HG02798 (cell line): ENCODE measurements at regions not wholly inside any gene's neighbourhood (a gene's known extent, or its start where the extent isn't known, plus 50 kb on each side); places are given as distances from the start of the nearest gene placed in this dataset.

Source experiments
- ATAC-seq: cut with Tn5 transposase; IDR thresholded peaks from one replicate; pipeline ENCODE4 v1.9.1; 2021; ENCODE audit warnings: mild to moderate bottlenecking; ENCODE audit not compliant: unreplicated experiment, poor library complexity

DNA sequence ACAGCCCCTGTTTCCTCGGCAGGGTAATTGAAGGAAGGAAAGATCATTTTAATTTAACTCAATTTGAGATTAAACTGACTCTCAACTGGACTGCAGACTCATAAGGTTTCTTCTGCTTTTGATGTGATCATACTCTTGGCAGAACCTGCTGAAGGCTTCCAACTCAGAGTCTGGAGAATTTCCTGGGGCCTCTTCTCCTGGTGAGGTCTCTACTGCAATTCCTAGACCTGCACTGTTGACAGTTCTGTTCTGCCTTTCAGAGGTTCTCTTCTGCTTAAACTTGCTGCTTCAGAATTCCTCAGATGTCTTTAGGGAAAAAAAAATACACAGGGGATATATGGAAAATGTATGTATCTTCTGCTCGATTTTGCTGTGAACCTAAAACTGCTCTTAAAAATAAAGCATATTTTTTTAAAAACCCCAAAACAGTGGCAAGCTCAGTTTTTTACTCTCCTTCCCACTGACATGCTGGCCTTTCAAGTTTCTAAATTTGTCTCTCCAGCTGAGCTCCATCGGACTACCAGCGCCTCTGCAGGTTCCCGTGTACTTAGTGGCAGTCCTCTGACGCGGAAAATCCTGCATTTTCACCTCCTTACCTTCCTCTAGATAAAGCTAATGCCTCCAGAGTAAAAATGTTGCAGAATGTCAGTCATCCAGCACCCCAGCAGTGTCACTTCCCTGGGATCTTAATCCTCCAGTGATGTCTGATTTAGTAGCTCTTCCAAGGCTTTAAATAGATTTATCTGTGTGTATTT is 733.5 kb upstream of the SGCG start:
- ATAC-seq: no peak

GRCh38 chr13:22449251-22449650 is 731.5 kb upstream of the SGCG start:
- no peak for ATAC-seq

DNA sequence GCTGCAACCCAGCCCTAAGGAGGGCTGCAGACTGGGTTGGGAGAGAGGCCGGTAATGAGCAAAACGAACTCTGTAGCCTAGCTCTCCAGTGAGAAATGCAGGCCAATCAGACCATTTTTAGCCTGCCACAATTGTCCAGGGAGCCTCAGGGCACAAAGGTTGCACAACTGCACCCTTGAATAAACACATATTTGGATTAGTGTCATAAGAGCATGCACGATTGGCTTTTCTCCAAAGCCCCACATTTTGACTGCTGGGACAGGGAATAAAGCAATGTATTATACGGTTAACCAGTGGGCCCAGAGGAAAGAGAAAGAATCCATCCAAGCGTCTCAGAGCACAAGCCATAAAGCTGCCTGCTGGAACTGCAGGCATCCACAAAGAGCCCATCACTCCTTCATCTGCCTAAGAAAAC is 729.4 kb upstream of the SGCG start:
- no peak for ATAC-seq

GRCh38 chr13:22454586-22454985 is 726.2 kb upstream of the SGCG start:
- ATAC-seq: no peak

GRCh38 chr13:22455036-22455435 is 725.7 kb upstream of the SGCG start:
- ATAC-seq: no peak

DNA sequence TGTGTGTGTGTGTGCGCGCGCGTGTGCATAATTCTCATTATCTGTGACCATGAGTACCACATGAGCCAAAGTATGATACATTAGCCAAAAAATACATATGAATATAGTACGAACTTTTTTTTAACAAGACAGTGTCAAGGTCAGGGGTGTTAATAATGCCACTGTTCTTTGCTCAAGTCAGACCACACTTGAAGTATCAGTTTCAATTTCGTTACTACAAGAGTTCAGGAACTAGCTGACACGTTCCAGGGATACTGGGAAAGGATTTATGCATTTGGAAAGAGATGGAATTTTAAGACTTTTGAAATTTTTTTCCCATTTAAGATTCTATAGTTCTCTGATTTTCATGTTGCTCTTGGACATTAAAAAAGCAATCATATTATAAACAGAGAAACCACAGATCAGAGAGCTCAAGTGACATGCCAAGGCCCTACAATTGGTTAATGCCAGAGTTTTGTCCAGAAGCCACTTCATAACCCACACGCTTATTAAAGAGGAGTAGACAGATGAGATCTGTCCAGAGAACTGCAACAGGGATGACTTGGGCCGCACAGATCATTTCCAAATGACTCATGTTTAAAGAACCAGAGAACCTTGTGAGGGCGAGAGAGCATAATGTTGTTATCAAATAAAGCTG is 718.8 kb upstream of the SGCG start:
- ATAC-seq: no peak

- no peak for ATAC-seq
Measured at GRCh38 chr13:22463089-22463488, 717.7 kb upstream of the SGCG start.

GRCh38 chr13:22468045-22468444 is 712.7 kb upstream of the SGCG start:
- no peak for ATAC-seq

DNA sequence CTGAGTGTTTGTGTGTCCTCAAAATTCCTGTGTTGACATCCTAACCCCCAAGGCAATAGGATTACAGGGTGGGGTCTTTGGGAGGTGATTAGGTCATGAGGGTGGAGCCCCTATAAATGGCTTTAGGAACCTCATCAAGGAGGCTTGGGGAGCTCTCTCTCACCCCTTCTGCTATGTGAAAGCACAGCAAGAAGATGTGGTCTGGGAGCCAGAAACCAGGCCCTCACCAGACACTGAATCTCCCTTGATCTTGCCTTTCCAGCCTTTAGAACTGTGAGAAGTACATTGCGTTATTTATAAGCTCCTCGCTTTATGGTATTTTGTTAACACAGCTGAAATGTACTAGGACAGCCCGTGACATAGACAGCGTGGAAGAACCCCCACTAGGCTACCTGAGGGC is 712.0 kb upstream of the SGCG start:
- no peak for ATAC-seq

DNA sequence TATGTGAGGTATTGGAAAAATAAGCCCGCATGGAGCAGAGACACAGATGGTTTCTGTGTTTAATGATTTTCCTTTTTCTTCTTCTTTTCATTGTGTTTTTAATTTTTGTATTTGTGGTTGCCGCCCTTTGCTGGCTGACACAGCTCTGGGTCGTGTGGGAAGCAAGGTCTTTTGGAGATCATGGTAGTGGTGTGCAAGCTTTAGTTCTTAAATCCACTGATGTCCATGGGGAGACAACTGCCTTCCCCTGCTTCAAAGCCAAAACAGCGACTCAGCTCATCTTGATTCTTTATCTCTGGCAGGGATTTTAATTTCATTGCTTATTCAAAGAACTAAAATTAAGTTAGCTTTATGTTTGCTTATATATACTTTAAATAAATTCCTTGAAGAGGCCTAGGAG is 711.3 kb upstream of the SGCG start:
- ATAC-seq: no peak

- ATAC-seq: no peak
Measured at GRCh38 chr13:22470075-22470474, 710.7 kb upstream of the SGCG start.

DNA sequence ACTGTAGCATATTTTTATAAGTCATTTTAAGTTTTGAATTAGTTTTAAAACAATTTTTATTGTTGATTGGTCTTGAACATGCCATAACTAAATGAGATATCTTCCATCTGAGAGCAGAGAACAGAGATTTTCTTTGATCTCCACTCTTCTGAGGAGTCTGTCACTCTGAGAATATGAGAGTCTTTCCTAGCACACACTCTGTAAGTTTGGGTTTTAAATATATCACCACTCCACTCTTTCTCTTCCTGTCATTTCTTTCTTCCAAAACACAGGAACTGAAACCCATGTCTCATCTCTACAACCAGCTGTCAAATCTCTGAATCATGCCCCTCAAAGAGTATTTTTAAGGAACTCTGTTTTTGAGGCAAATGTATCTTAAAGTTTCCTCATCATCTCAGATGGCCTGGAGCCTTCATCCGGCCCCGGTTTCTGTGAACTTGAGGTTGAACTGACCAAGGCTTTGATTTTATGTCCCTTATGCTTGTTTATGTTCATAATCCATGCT is 698.2 kb upstream of the SGCG start:
- ATAC-seq: no peak

- no peak for ATAC-seq
Measured at GRCh38 chr13:22483276-22483675, 697.5 kb upstream of the SGCG start.

DNA sequence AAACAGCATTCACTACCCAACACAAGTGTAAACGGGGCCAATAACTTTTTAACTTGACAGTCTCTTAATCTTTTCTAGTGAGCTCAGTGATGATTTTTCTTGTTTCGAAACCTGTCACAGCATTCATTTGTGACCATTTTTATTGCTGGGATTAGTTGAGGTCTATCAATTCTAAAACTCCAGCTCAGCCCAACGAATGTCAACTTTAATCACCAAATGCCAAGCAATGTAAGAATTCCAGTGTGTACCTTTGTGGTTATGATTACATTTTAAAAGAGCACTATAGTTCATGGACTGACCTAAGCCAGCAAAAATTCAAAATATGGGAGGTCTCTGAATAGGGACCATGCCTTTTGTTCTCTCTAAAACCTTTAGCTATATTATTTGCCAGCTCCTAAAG is 694.3 kb upstream of the SGCG start:
- ATAC-seq: no peak

GRCh38 chr13:22487932-22488331 is 692.8 kb upstream of the SGCG start:
- no peak for ATAC-seq

DNA sequence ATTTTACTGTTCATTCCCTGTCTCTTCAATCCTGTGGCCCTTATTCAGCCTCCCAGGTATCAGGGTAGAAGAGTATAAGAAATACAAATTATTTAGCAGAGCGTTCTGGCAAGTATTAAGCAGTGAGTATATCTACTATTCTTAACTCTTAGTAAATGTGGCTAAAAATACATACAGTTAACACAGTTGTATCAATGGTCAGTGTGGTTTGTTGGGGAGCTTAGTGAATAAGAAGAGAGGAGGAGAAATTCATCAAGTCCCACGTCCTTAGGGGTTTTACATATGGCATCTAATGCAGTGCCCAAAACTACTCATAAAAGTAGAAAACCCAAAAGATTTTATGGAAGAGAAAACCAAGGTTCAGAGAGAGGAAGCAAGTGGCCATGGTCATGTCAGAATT is 691.0 kb upstream of the SGCG start:
- ATAC-seq: no peak

DNA sequence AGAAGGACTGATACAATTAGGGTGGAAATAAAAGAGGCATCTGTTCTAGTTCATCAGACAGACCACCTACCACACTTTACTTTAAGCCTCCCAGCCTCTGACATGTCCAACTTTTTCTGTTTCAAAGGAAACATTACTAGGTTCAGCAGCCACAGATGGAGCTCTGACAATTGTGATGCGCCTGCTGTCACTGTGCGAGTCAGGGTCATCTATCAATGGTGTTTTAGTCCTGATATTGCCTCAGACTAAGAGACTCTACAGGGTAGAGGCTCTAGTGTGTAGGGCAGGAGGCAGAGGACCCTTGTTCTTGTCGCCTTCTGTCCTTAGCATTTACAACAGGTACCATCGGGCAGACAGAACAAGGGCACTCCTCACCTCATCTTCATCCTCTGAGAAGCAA is 685.0 kb upstream of the SGCG start:
- ATAC-seq: no peak

DNA sequence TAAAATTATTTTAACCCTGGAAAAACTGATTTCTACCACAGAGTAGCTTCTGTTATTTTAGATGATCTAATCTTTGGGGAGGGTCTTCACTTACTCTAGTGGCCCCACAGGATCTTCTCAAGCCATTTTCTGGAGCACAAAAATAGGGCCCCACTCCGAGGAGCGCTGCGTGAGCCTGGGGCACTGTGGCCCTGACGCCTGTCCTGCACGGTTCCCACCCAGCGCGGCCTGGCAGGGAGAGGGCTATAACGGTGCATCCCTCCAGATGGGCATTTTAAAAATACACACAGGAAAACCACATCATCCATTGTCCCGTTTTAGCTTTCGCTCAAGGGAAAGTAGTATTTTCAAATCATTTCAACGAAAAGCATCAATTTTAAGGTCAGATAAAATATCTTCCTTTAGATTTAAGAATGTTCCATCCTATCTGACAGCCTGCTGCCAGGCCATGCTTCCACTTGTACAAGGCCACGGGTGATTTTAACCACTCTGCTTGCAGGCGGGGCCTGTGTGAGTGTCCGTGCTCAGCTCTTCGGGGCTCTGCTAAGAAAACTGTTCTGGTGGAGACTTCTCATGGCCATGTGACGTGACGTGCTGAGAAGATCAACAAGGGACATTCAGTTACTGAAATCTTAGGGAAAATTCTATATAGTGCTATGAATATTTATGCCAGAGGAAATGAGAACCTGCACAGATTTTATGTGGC is 683.8 kb upstream of the SGCG start:
- ATAC-seq: no peak

DNA sequence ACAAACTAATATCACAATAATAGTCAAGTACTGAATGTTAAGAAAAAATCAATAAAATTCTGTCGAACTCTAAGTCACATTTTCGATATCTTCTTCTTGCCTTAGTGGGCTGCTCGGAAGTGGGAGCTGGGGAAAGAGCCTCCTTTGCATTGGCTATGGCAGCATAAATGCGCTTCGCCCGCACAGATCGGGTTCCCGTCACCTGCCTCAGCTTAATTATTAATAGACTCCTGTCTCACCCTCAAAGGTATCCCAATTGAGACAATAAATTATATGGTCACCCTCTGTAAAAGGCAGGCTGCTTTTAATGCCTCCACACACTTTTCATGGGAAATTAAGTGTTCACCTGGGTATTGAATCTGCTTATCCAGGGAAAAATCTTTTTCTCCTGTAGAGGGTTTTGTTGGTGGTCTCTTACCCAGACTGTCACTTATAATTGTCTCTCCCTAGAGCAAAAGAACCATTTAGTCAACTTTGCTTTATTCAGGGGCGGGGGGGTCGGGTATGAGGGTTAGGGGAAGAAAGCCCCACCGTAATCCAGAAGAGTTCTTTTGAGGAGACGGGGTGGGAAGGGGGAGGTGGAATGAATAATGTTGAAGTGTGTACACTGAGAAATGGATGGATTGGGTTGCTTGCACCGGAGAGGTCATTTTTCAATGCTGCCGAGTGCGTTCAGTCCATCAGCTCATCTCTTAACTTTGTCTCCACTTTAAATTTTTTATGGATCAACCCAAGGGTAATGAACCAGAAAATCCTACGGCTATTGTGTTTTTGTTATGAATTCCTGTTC is 682.6 kb upstream of the SGCG start:
- no peak for ATAC-seq

DNA sequence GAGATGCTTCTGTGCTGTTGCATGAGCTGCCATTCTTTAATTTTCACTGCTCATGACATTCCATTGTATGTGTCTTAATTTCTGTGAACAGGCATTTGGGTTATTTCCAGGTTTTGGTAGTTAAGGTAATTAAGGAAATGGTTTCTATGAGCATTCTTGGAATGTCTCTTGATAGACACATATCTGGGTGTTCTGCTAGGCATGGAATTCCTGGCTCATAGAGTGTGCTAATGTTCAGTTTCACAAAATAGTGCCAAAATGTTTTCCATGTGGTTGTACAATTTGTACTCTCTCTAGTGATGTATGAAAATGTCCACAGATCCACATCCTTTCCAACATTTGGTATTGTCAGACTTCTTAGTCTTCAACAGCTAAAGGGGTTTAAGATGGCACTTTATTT is 680.9 kb upstream of the SGCG start:
- ATAC-seq: no peak

DNA sequence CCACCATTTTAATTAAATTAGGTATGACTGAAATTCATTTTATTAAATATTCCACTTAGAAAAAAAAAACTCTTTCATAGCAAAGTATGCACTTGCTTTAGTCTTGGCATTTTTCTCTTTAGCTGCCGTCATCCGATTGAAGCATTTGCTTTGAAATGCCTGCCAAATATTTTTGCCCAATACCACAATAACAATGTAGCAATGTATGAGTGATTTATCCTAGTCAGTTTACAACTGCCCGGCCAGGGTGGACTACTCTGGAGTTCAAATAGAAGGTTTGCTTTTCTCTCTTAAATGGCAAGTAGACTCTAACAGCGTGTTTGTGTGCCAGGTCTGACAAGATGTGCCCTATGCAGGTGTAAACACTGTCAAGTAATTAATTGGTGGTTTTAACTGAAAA is 675.3 kb upstream of the SGCG start:
- no peak for ATAC-seq
